NT2/D1 (cell line): ENCODE measurements at regions not wholly inside any gene's neighbourhood (a gene's known extent, or its start where the extent isn't known, plus 50 kb on each side); places are given as distances from the start of the nearest gene placed in this dataset.

Experiments
- YY1 ChIP-seq: IDR thresholded peaks from 2 replicates; pipeline ENCODE4 v1.6.1; 2011; ENCODE audit not compliant: insufficient read length, insufficient read depth
- ZNF274 ChIP-seq: IDR thresholded peaks from 2 replicates; pipeline ENCODE4 v1.6.1; 2011; ENCODE audit warnings: mild to moderate bottlenecking, low read depth, low read length

DNA sequence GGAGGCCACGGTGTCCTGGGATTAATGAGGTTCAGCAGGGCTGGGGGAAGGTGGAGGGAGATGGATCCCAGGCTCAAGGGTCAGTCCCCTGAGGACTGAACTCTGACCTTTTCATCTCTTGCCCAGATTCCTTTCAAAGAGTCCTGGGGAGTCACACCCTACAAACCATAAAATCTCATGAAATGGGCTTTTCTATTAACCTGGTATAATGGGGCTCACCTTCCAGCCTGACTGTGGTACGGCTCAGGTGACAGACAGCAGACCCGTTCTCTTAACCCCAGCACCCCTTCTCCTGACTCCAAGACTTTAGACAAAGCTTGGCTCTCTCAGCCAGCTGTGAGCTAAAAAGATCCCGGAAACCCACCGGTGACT lies 268.2 kb downstream of the ADGRD1 start:
- TF ChIP-seq YY1 = no peak
- no peak for TF ChIP-seq ZNF274
